CD4-positive, alpha-beta T cell treated with Interleukin-15 for 4 hours (primary cell): ENCODE measurements at regions not wholly inside any gene's neighbourhood (a gene's known extent, or its start where the extent isn't known, plus 50 kb on each side); places are given as distances from the start of the nearest gene placed in this dataset.
"Not testable (repeated sequence)": the region's sequence is repeated elsewhere in the genome, so short reads cannot be mapped to it uniquely, and the experiment has no call there.

Source experiments
- DNase-seq: peaks from one replicate; pipeline ENCODE4 v3.0.0-alpha.2; 2020; ENCODE audit warnings: low spot score

DNA sequence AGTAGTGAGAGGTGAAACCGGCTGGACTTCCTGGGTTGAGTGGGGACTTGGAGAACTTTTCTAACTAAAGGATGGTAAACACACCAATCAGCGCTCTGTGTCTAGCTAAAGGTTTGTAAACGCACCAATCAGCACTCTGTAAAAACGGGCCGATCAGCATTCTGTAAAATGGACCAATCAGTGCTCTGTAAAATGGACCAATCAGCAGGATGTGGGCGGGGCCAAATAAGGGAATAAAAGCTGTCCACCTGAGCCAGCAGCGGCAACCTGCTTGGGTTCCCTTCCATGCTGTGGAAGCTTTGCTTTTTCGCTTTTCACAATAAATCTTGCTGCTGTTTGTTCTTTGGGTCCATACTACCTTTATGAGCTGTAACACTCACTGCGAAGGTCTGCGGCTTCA, 621.2 kb downstream of the JRKL start:
- not testable (repeated sequence) for DNase-seq

DNA sequence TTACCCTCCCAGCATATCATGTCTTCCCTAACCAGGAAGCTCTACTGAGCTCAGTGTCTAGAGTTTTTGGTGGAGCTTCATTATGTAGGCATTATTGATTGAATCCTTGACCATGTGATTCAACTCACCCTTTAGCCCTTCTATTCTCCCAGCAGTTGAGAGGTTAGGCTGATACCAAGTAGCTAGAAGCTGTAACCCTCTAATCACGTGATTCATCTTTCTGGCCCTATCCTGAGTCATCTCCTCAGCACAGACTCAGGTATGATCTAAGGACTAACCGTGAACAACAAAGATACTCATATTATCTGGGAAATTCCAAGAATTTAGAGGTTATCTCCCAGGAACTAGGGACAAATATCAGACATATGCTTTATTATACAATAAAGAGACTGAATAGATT, 625.5 kb downstream of the JRKL start:
- no peak for DNase-seq

DNA sequence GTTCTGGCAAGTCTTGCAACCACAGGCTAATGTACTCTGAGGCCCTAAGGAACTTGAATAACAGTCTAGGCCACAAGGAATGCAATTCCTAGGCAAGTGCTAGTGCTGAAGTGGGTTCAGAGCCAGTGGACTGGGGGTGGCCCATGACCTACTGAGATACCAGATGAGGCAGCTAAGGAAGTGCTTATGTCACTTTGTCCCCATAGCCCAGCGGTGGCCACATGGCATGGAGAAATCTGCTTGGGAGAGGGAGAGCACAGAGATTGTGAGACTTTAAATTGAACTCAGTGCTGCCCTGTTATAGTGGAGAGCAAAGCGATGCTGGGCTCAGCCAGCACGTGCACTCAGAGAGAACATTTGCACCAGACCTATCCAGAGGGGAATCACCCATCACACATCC, 629.5 kb downstream of the JRKL start:
- no peak for DNase-seq

DNA sequence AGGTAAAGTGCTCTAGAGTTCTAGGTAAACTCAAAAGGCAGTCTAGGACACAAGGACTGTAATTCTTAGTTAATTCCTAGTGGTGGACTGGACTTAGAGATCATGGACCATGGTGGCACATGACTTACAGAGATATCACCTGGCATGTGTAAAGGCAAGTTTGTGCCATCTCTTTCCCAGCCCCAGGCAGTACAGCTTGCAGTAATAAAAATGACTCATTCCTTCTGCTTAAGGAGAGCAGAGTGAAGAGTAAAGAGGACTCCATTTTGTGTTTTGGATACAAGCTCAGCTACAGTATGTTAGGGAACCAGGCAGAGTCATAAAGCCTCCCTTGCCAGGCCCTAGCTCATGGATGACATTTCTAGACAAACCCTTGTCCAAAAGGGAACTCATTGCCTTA, 629.9 kb downstream of the JRKL start:
- DNase-seq: no peak

DNA sequence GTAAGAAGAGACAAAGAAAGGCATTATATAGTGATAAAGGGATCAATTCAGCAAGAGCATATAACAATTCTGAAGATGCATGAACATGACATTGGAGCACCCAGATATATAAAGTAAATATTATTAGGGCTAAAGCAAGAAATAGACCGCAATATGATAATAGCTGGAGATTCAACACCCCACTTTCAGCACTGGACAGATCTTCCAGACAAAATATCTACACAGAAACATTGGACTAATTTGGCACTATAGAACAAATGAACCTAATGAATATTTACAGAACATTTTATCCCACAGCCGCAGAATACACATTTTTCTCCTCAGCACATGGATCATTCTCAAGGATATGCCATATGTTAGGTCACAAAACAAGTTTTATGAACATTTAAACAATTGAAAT, 633.1 kb downstream of the JRKL start:
- DNase-seq: no peak

DNA sequence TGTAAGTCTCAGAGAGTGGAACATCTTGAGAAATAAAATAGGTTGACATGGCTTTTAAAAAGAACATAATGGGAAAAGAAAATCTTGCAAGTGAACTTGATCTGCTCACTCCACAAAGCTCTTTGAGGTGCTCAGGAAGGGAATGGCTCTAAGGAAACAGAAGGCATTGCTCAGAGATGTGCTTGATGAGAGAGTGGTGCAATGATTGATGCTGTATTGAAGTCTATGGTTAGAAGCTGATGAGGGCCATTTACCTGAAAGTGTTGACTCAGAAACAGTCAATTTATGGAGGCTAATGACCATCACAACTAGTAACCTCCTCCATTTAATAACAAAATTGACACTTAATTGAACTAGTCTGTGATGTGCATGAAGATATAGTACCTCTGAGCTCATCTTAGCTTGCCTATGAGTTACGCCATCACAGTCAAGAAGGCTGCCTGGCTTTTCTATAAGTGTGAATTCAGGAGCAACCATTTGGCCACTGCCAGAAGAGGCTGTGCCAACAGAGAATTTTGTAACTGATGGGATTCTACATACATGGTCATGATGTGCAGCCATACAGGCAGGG, 639.1 kb downstream of the JRKL start:
- DNase-seq: no peak

DNA sequence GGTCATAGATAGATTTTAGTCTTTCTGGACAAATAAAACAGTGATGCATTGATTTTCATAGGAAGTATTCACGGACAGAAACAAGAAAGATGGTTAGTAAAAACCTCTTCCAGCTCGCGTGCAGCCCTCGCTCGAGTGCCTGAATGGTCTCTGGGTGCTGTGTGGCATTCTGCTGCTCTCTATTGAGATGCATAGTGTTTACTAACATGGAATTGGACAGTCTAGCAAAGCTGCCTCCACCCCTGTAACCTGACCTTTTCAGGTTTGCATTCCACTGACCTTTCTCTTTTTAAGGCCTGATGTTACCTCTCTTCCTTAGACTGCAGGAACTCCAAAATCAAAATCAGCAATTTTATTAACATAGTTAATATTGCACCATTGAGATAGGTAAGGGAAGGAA, 643.4 kb downstream of the JRKL start:
- DNase-seq: no peak

DNA sequence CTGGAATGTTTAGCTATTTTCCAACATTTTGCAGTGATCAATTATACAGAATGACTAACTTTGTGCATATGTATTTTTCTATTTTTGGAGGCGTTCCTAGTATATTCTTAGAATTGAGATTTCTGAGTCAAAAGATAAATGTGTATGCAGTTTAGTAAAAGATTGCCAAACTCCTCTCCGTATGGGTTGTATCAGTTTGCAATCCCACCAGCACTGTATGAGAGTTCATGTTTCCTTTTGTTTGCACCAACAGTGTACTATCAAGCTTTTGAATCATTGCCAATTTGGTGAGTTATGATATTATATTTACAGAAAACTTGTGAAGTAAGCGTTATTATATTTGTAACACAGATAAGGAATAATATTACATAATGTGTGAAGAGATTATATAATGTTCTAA, 658.7 kb downstream of the JRKL start:
- no peak for DNase-seq

DNA sequence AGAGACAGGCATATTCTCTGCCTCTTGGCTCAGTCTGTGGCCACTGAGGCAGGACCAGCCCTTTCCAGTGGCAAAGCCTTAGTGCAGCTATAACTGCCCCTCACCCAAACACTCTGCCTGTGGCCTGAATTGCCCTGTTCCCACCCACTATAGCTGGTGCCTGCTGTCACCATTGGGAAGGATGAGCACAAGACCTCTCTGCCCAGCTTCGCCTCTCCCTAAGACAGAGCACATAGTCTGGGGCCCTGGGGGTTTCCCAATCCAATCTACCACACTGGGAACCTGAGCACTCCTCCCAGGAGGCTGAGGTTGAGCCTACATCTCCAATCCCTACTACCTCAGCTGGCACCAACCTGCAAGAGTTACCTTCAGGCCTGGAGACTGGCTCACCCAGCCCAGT, 670.4 kb downstream of the JRKL start:
- no peak for DNase-seq

DNA sequence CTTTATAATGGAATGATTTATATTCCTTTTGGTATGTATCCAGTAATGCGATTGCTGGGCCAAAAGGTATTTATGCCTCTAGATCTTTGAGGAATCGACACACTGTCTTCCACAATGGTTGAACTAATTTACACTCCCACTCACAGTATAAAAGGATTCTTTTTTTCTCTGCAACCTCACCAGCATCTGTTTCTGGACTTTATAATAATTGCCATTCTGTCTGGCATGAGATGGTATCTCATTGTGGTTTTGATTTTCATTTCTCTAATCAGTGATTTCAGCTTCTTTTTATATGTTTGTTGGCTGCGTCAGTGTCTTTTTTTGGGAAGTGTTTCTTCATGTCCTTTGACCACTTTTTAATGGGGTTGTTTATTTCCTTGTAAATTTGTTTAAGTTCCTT, 679.3 kb downstream of the JRKL start:
- DNase-seq: no peak

DNA sequence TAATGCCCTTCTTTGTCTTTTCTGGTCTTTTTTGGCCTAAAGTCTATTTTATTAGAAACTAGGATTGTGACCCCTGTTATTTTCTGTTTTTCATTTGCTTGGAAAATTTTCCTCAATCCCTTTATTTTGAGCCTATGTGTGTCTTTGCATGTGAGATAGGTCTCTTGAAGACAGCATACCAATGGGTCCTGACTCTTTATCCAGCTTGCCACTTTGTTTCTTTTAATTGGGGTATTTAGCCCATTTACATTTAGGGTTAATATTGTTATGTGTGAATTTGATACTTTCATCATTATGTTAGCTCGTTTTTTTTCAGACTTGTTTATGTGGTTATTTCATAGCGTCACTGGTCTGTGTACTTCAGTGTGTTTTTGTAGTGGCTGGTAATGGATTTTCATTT, 682.6 kb downstream of the JRKL start:
- DNase-seq: no peak

DNA sequence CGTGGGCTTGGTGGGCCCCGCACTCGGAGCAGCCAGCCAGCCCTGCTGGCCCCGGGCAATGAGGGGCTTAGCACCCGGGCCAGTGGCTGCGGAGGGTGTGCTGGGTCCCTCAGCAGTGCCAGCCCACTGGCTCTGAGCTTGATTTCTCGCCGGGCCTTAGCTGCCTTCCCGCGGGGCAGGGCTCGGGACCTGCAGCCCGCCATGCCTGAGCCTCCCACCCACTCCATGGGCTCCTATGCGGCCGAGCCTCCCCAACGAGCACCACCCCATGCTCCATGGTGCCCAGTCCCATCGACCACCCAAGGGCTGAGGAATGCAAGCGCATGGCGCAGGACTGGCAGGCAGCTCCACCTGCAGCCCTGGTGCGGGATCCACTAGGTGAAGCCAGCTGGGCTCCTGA, 686.9 kb downstream of the JRKL start:
- not testable (repeated sequence) for DNase-seq

DNA sequence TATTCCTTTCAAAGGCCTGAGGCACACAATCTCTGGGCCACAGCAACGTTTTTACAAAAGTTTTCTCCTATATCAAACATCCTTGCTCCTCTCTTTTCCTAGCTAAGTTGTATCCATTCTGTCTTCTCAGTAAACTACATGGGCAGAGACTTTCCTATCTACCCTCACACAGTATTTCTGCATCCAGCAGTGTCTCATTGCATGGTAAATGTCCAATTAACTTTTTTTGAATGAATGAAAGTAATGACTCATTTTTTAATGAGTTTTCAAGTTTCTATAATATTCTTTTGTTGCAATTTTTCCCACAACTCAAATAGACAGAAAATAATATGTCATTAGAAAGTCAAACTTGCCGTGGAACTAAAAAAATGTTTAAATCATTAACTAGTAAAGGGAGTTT, 688.6 kb downstream of the JRKL start:
- no peak for DNase-seq

DNA sequence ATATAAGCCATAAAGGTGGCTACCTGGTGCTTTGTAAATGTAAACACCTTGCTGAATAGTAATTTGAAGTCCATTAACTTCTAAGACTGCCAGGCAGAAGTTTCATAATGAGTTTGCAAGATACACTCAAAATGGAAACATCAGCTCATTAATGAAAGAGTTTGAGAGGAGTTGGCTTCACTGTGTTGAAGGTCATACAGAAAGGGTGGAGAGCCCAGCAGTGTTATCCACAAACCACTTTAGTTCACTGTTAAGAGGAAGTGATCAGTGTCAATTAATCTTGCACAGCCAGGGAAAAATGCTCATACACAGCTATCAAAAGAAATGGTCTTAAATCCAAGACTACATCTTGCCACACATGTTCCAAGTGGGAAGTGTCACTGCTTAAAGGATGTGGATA, 689.4 kb downstream of the JRKL start:
- DNase-seq: no peak

DNA sequence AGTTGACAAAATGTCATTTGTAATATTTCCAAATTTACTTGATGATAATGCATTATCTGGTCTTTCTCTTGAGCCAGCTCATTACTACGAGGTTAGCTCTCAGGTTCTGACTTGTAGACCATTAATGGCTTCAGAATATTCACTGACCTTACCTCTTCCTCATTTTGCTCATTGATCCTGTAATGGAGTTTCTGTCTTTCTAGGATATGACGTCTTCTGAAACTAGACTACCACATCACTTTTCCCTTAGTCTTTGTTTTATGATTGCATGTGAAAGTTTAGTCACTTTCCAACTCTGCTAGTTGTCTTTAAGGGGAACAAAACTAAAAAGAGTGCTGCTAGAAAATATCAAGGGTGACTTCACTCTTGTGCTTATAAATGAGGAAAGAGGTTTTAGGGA, 697.6 kb downstream of the JRKL start:
- no peak for DNase-seq

DNA sequence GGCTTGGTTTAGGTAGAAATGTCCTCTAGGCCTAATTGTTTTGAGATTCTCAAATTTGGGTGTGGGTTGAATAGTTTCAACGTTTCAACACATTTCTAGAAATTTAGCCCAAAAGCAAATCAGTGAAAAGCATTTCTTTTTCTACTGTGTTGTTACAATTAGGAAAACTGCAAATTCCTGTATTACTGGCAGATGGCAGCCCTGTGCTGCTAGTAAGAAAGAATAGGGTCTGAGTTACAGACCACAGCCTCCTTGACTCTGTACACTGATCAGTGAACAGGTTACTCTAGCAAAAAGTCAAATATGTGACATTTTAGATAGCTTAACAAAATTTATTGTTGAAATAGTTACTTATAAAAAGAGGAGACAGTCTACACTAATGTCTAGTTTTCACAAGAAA, 703.0 kb downstream of the JRKL start:
- no peak for DNase-seq

DNA sequence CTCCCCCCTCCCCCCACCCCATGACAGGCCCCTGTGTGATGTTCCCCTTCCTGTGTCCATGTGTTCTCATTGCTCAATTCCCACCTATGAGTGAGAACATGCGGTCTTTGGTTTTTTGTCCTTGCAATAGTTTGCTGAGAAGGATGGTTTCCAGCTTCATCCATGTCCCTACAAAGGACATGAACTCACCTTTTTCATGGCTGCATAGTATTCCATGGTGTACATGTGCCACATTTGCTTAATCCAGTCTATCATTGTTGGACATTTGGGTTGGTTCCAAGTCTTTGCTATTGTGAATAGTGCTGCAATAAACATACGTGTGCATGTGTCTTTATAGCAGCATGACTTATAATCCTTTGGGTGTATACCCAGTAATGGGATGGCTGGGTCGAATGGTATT, 712.4 kb downstream of the JRKL start:
- DNase-seq: not testable (repeated sequence)

DNA sequence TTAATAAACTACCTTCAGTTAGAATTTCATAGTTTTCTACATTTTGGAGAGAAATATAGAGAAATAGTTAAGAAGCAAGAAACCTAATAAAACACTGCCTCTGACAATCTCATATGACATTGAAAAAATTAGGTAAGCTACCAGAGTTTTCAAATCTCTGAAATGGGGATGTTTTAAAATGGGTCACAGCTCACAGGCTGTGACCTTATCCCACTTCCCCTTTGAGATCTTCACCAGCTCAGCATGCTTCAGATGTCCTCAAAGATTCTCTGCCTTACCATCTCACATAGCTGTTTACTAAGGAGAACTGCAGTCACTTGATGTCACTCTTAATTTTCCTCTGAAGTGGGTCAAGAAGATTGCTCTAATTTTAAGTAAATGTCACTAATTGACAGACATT, 717.8 kb downstream of the JRKL start:
- no peak for DNase-seq

DNA sequence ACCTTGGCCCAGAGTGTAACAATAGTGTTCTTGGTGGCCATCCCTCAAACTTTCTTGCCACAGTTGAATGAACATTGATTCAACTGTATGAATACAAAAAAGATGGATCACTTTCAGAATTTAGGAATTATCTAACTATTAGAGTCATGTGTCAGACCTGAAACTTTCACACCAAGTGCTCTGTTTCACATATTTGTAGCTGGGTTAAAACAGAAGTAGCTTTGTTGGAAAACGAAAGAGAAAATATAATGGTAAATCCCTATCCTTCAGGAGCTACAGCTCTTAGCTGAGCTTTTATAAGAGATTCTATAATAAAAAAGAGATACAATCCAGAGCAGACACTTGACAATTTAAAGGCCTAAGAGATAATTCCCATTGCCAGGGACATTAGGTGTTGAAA, 719.3 kb downstream of the JRKL start:
- DNase-seq: no peak

DNA sequence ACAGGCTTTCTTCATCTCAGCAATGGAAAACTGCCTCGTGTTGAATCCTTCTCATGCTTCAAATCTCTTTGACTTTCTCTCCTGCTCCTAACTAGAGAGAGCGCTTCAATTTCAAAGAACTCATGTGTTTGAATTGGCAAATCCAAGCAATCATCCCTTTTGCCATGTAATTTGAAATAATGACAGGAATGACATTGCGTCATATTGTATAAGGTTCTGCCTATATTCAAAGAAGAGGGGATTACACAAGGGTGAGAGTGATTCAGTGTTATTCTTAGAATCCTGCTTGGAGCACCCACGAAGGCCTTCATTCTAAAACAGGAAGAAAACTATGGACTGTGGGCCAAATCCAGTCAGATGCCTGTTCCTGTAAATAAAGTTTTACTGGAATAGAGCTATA, 720.6 kb downstream of the JRKL start:
- no peak for DNase-seq

DNA sequence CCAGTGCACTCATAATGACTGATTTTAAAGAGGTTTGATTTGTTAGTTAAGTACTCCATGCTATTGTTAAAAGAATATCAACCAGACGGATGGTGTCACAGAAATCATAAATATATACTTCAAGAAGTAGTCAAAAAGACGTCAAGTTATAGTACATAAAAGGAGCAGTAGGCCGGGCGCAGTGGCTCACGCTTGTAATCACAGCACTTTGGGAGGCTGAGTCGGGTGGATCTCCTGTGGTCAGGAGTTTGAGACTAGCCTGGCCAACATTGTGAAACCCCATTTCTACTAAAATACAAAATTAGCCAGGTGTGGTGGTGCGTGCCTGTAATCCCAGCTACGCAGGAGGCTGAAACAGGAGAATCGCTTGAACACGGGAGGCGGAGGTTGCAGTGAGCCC, 721.7 kb downstream of the JRKL start:
- DNase-seq: no peak

DNA sequence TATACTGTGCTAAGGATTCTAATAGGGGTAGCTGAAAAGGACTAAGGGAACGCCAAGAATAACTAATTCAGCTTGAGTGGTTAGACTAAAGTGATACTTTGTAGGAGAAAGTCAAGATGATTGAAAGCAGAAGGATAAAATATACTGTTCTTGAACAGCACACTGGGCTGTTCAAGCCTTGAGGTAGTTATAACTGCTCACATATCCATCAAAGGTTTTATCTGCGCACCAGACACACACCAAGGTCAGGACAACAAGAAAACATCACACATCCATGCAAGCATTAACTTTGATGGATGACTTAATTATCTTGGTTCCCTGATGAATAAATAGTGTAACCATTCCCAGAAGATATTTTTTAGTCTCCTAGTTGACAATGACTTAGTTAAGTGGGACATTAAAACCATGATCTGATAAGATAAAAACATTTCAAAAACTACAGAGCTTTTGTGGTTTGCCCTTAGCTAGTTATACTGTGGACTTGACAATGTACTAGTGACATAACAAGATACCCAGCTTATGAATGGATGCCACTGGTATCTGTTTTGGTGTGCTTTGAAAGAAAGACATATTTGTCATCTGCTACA, 728.9 kb downstream of the JRKL start:
- no peak for DNase-seq

DNA sequence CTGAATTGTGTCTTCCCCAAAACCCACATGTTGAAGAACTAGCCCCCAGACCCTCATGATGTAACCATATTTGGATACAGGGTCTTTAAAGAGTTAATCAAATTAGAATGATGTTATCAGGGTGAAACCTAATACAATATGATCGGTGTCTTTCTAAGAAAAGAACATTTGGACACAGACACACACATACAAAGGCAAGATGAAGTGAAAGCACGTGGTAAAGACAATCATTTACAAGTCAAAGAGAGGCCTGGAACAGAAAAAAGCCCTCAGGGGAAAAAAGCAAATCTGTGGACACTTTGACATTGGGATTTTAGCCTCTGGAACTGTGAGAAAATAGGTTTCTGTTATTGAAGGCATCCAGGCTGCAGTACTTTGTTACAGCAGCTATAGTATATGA, 733.4 kb downstream of the JRKL start:
- DNase-seq: no peak

DNA sequence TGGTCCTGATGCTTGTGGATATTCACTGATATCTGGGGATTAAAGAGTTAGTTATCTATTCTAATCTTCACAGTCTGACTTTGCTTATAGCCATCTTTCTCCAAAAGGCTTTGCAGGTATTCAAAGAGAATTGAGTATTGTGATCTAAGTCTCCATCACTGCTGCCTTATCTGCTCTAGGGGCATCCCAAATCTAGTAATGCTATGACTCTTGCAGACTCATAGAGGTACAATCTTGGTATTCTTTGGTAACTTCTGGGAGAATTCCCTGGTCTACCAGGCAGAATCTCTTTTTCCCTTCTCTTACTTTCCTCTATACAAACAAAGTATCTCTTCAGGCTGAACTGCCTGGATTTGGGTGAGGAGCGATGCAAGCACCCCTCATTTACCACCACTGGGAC, 746.3 kb downstream of the JRKL start:
- DNase-seq: no peak
